ENCODE measurements at regions not wholly inside any gene's neighbourhood (a gene's known extent, or its start where the extent isn't known, plus 50 kb on each side); places are given as distances from the start of the nearest gene placed in this dataset.
A peak's percentile ranks its signal among the peaks of the same experiment; 100 is the strongest.

- Histone ChIP-seq H3K27me3 (no peaks in the 10 kb centered on the region), H3K4me1 (no peaks in the 10 kb centered on the region), H3K27ac (no peak overlapping the region), H3K9me3 (no peaks in the 10 kb centered on the region), H3K4me3 (no peak overlapping the region), H3K36me3 (no peaks in the 10 kb centered on the region)
- FAIRE-seq (no peak), ATAC-seq (no peak), DNase-seq (no peak)
- intact Hi-C loops (cut with DNase I), result no loop called here
- no peak for TF ChIP-seq CTCF (IDR thresholded peaks at IDR 0.05)
- 59 to 72% methylated on average over 5 of the region's 5 CpGs for WGBS, 2 donors
Observed at GRCh38 chr13:110993788-110994187, 78.9 kb upstream of the ANKRD10 start.

DNA sequence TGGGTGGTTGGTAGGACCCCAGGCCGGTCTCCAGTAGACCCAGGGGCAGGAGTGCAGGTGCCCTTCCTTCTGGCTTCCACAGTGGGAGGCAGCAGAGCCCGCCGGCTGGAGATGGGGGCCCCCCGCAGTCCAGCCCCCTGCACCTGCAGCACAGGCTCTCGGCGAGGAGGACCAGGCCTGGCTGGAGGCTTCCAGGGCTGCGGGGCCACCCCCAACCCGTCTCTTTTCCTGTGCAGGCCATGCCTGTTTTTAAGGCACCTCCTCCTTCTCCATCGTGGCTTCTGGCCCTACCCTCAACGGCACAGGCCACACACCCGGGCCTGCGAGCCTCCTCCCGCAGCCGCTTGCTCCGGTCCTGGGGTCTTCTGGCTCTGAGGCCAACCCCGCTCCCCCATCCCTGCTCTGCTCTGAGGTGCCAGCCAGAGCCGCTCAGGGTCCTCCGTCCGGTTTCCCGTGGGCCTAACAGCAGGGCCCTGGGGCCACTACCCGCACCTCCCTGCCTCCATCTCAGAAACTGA, 77.2 kb upstream of the ANKRD10 start:
- no peaks in the 10 kb centered on the region for H3K27me3 ChIP-seq
- H3K9me3 ChIP-seq, result no peaks in the 10 kb centered on the region
- no peak overlapping the region for H3K4me3 ChIP-seq
- 90 to 92% methylated on average over 21 of the region's 21 CpGs for WGBS, 2 donors
- no peak overlapping the region for H3K27ac ChIP-seq
- DNase-seq (peak in 1 of 6 donors; percentile 59), ATAC-seq (no peak), FAIRE-seq (no peak)
- intact Hi-C loops (cut with DNase I), result no loop called here
- no peaks in the 10 kb centered on the region for H3K36me3 ChIP-seq
- H3K4me1 ChIP-seq, result no peaks in the 10 kb centered on the region
- no peak for TF ChIP-seq CTCF (IDR thresholded peaks at IDR 0.05)

DNA sequence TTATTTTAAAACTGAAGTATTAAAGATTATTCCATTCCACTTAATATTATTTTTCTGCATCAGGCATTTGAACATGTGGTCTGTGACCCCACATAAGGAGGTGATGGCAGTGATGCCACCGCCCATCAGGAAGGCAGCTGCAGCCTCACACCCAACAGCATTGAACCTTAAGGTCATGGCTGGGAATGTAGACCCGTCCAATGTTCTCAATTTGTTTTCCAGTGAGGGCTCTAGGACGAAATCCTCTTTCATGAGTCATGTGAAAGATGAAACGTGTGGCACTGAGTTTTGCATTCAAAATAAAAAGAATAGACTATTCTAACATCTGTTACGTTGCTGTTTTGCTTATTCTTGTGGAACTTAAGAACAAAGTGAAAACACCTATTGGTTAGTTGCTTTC, 74.5 kb upstream of the ANKRD10 start:
- Histone ChIP-seq H3K4me3 (no peak overlapping the region), H3K27ac (no peak overlapping the region), H3K9me3 (no peaks in the 10 kb centered on the region), H3K27me3 (no peaks in the 10 kb centered on the region), H3K4me1 (no peaks in the 10 kb centered on the region), H3K36me3 (no peaks in the 10 kb centered on the region)
- intact Hi-C loops (cut with DNase I), result no loop called here
- TF ChIP-seq CTCF (IDR thresholded peaks at IDR 0.05), result no peak
- FAIRE-seq (no peak), DNase-seq (no peak), ATAC-seq (no peak)
- 74% methylated on average over 5 of the region's 5 CpGs for WGBS, 2 donors

DNA sequence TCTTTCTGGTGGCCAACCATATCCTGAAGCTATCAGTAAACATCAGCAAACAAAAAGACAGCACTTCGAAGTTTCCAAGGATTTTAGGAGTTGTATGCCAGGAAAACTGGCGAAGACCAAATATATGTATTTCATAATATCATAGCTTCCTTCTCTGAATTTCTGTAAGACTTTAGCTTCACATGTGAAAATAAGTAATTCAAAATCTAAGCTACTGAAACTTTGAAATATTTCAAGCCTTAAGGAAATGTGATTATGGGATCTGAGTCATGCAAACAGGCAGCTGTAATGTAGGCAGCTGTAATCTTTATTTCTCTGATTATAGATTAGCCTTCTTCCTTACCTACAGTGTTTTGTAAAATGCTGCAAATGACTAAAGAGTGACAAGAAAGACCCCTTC, 70.7 kb upstream of the ANKRD10 start:
- intact Hi-C loops (cut with DNase I), result no loop called here
- no peak for FAIRE-seq
- H3K27ac ChIP-seq, result no peak overlapping the region
- 47 to 48% methylated on average over 2 of the region's 2 CpGs for WGBS, 2 donors
- no peak for ATAC-seq
- no peak for DNase-seq
- H3K4me3 ChIP-seq, result no peak overlapping the region
- no peak for TF ChIP-seq CTCF (IDR thresholded peaks at IDR 0.05)
- H3K4me1 ChIP-seq, result no peaks in the 10 kb centered on the region
- no peaks in the 10 kb centered on the region for H3K9me3 ChIP-seq
- no peaks in the 10 kb centered on the region for H3K27me3 ChIP-seq
- H3K36me3 ChIP-seq, result no peaks in the 10 kb centered on the region

DNA sequence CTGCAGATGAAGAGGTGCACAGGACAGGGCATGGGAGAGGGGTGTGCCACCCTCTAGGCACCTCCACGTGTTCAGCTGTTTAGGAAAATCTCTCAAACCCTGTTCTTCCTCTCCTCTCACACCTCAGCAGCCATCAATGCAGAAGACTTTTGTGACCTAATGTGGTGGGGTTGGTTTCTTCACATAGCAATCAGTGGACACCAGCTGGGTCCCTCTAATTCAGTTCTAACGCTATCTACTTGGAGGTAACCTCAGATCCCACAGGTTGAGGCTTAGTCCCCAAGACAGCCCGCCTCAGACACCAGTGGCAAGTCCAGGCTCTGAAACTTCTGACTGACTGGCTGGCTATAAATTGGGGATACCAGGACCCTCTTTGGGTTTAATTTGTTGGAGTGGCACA, 69.9 kb upstream of the ANKRD10 start:
- DNase-seq (no peak), FAIRE-seq (no peak), ATAC-seq (no peak)
- Histone ChIP-seq H3K27ac (no peak overlapping the region), H3K4me1 (no peaks in the 10 kb centered on the region), H3K9me3 (no peaks in the 10 kb centered on the region), H3K4me3 (no peak overlapping the region), H3K36me3 (no peaks in the 10 kb centered on the region), H3K27me3 (no peaks in the 10 kb centered on the region)
- WGBS, 2 donors, result 55 to 80% methylated on average over 3 of the region's 3 CpGs
- TF ChIP-seq CTCF (IDR thresholded peaks at IDR 0.05), result no peak
- intact Hi-C loops (cut with DNase I), result no loop called here

Measured in pancreas (tissue), 10 donors.